Aorta (tissue), 5 donors: ENCODE measurements at regions not wholly inside any gene's neighbourhood (a gene's known extent, or its start where the extent isn't known, plus 50 kb on each side); places are given as distances from the start of the nearest gene placed in this dataset.

Source experiments
- ATAC-seq: fragments of 200-7000 bp; cut with Tn5 transposase; one replicate; pipeline ENCODE4 v1.9.1; 2022; ENCODE audit warnings: moderate library complexity; ENCODE audit not compliant: low FRiP score
- DNase-seq, 2 donors: peaks; one replicate each; pipeline ENCODE4 v3.0.0-alpha.2; 2020
- H3K27ac ChIP-seq, 2 donors: one replicate each; pipeline ENCODE4 v1.5.1; 2013; ENCODE audit warnings: low read length in 2 of 2, mild to moderate bottlenecking in 2 of 2, moderate library complexity in 2 of 2, control low read depth in 1 of 2, inconsistent platforms in 1 of 2, low read depth in 1 of 2
- H3K27me3 ChIP-seq, 2 donors: one replicate each; pipeline ENCODE4 v1.6.1; 2013; ENCODE audit warnings: control low read depth in 1 of 2, low read length in 1 of 2, mild to moderate bottlenecking in 1 of 2, moderate library complexity in 1 of 2; ENCODE audit not compliant: insufficient read depth in 2 of 2, control insufficient read depth in 1 of 2
- H3K36me3 ChIP-seq, 2 donors: one replicate each; pipeline ENCODE4 v1.6.1; 2013; ENCODE audit warnings: control low read depth in 1 of 2, low read length in 1 of 2, mild to moderate bottlenecking in 1 of 2; ENCODE audit not compliant: insufficient read depth in 2 of 2, control insufficient read depth in 1 of 2
- H3K4me1 ChIP-seq, 2 donors: one replicate each; pipeline ENCODE4 v1.6.1; 2013; ENCODE audit warnings: low read length in 2 of 2, control low read depth in 1 of 2, mild to moderate bottlenecking in 1 of 2, moderate library complexity in 1 of 2; ENCODE audit not compliant: insufficient read depth in 2 of 2, control insufficient read depth in 1 of 2
- H3K4me3 ChIP-seq, 2 donors: one replicate each; pipeline ENCODE4 v1.5.1; 2013; ENCODE audit warnings: low read length in 2 of 2, control low read depth in 1 of 2, mild to moderate bottlenecking in 1 of 2
- H3K9me3 ChIP-seq: one replicate; pipeline ENCODE4 v1.6.1; 2013; ENCODE audit warnings: mild to moderate bottlenecking, low read length; ENCODE audit not compliant: control insufficient read depth
- WGBS, 2 donors: extraction: QIAGEN DNeasy Blood & Tissue Kit; methylation state at CpG; one replicate each; pipeline ENCODE4 v1.1.7; 2013; 5-methylcytosine and 5-hydroxymethylcytosine counted together
- intact Hi-C, 2 donors: fragments of 100-400 bp; cut with DNase I; formaldehyde crosslinking; loops; one replicate each; pipeline versions ENCODE4 v1.14.2 to v1.15.0; 2022
- donor health status: healthy with polysubstance abuse.
- donor health status: Bipolar disorder and iron deficiency.
- donor health status: DM: no; HTN: no; CAD: no.
- donor health status: DM: no; HTN: no; CAD: no.
- donor health status: DM: yes; HTN: yes; CAD: no.

- intact Hi-C loops, result no loop called here
- H3K36me3 ChIP-seq, result no peaks in the 10 kb centered on the region
- no peak overlapping the region for H3K4me3 ChIP-seq
- ATAC-seq (no peak), DNase-seq (no peak)
- no peaks in the 10 kb centered on the region for H3K27me3 ChIP-seq
- WGBS, 2 donors, result 94 to 96% methylated on average over 8 of the region's 8 CpGs
- no peaks in the 10 kb centered on the region for H3K9me3 ChIP-seq
- no peak overlapping the region for H3K27ac ChIP-seq
- no peaks in the 10 kb centered on the region for H3K4me1 ChIP-seq
Observed at GRCh38 chr2:239834143-239834542, 191.0 kb downstream of the NDUFA10 start.

- H3K4me1 ChIP-seq, result no peaks in the 10 kb centered on the region
- 93 to 95% methylated on average over 21 of the region's 21 CpGs for WGBS, 2 donors
- peak in 1 of 2 donors; percentile 47 for DNase-seq
Observed at GRCh38 chr2:239833269-239834109, 191.7 kb downstream of the NDUFA10 start.

GRCh38 chr2:239832490-239833268 lies 192.5 kb downstream of the NDUFA10 start:
- H3K27me3 ChIP-seq, result no peaks in the 10 kb centered on the region
- ATAC-seq, result no peak
- no peaks in the 10 kb centered on the region for H3K36me3 ChIP-seq
- no peak overlapping the region for H3K27ac ChIP-seq
- 92 to 96% methylated on average over 19 of the region's 19 CpGs for WGBS, 2 donors
- no peak overlapping the region for H3K4me3 ChIP-seq
- no peaks in the 10 kb centered on the region for H3K9me3 ChIP-seq
- DNase-seq, result peak in 1 of 2 donors; percentile 69
- intact Hi-C loops, result no loop called here
- no peaks in the 10 kb centered on the region for H3K4me1 ChIP-seq

More at GRCh38 chr2:239833269-239834109, 191.7 kb downstream of the NDUFA10 start:
- Histone ChIP-seq H3K27me3 (no peaks in the 10 kb centered on the region), H3K36me3 (no peaks in the 10 kb centered on the region), H3K9me3 (no peaks in the 10 kb centered on the region), H3K4me3 (no peak overlapping the region), H3K27ac (no peak overlapping the region)
- ATAC-seq, result no peak
- intact Hi-C loops, result no loop called here

- DNase-seq, result peak in 1 of 2 donors; percentile 43
- no peak overlapping the region for H3K4me3 ChIP-seq
Observed at GRCh38 chr2:239831861-239832489, 193.2 kb downstream of the NDUFA10 start.

GRCh38 chr2:239831001-239831731 lies 194.0 kb downstream of the NDUFA10 start:
- Histone ChIP-seq H3K4me3 (no peak overlapping the region), H3K9me3 (no peaks in the 10 kb centered on the region), H3K27me3 (no peaks in the 10 kb centered on the region), H3K27ac (no peak overlapping the region), H3K4me1 (no peaks in the 10 kb centered on the region), H3K36me3 (no peaks in the 10 kb centered on the region)
- intact Hi-C loops, result no loop called here
- ATAC-seq (peak; percentile 20), DNase-seq (peak; percentile 28 to 67)
- WGBS, 2 donors, result 86 to 87% methylated on average over 16 of the region's 16 CpGs

More at GRCh38 chr2:239831861-239832489, 193.2 kb downstream of the NDUFA10 start:
- WGBS, 2 donors, result 94 to 99% methylated on average over 4 of the region's 4 CpGs
- Histone ChIP-seq H3K27ac (no peak overlapping the region), H3K9me3 (no peaks in the 10 kb centered on the region), H3K4me1 (no peaks in the 10 kb centered on the region), H3K27me3 (no peaks in the 10 kb centered on the region), H3K36me3 (no peaks in the 10 kb centered on the region)
- intact Hi-C loops, result no loop called here
- ATAC-seq, result no peak

- no peaks in the 10 kb centered on the region for H3K4me1 ChIP-seq
- 75 to 76% methylated on average over 9 of the region's 9 CpGs for WGBS, 2 donors
- H3K9me3 ChIP-seq, result no peaks in the 10 kb centered on the region
- H3K27ac ChIP-seq, result peak overlapping the region in 1 of 2 donors; percentile 12
- ATAC-seq, result peak; percentile 62
- intact Hi-C loops, result no loop called here
- H3K36me3 ChIP-seq, result no peaks in the 10 kb centered on the region
- DNase-seq, result peak; percentile 50 to 74
- no peak overlapping the region for H3K4me3 ChIP-seq
- H3K27me3 ChIP-seq, result no peaks in the 10 kb centered on the region
Observed at GRCh38 chr2:239830121-239831000, 194.8 kb downstream of the NDUFA10 start.

GRCh38 chr2:239829326-239829725 lies 195.8 kb downstream of the NDUFA10 start:
- intact Hi-C loops, result no loop called here
- WGBS, 2 donors, result 4 to 16% methylated on average over 15 of the region's 15 CpGs
- Histone ChIP-seq H3K27ac (peak overlapping the region; percentile 46 to 64), H3K9me3 (no peaks in the 10 kb centered on the region), H3K27me3 (no peaks in the 10 kb centered on the region), H3K4me1 (no peaks in the 10 kb centered on the region), H3K4me3 (no peak overlapping the region), H3K36me3 (no peaks in the 10 kb centered on the region)
- ATAC-seq (no peak), DNase-seq (peak; percentile 37 to 65)
